Stimulated activated CD8-positive, alpha-beta memory T cell treated with anti-CD3 and anti-CD28 coated beads, Interleukin-4, amount 100 ng/mL, for 1 hour (primary cell): ENCODE measurements at regions not wholly inside any gene's neighbourhood (a gene's known extent, or its start where the extent isn't known, plus 50 kb on each side); places are given as distances from the start of the nearest gene placed in this dataset.
"Not testable (repeated sequence)": the region's sequence is repeated elsewhere in the genome, so short reads cannot be mapped to it uniquely, and the experiment has no call there.

Experiments
- DNase-seq, 2 donors: peaks; one replicate each; pipeline ENCODE4 v3.0.0-alpha.2; 2020; ENCODE audit warnings: low read depth in 2 of 2, low spot score in 1 of 2

- DNase-seq, result no peak
These were observed 678.3 kb downstream of the TOX3 start for GRCh38 chr16:51868631-51869030.

- no peak for DNase-seq
These were observed 679.4 kb downstream of the TOX3 start for GRCh38 chr16:51867386-51868065.

GRCh38 chr16:51864575-51864974, 682.4 kb downstream of the TOX3 start:
- DNase-seq, result no peak

GRCh38 chr16:51854401-51854951, 692.5 kb downstream of the TOX3 start:
- no peak for DNase-seq

- DNase-seq, result no peak
These were observed 693.4 kb downstream of the TOX3 start for GRCh38 chr16:51853586-51853985.

- no peak for DNase-seq
These were observed 694.1 kb downstream of the TOX3 start for GRCh38 chr16:51852892-51853291.

GRCh38 chr16:51851111-51851510, 695.8 kb downstream of the TOX3 start:
- no peak for DNase-seq

GRCh38 chr16:51849715-51850114, 697.2 kb downstream of the TOX3 start:
- DNase-seq, result no peak

- no peak for DNase-seq
These were observed 694.7 kb upstream of the SALL1 start for GRCh38 chr16:51845586-51846305.

- no peak for DNase-seq
These were observed 688.8 kb upstream of the SALL1 start for GRCh38 chr16:51839727-51840462.

GRCh38 chr16:51834794-51835193, 683.7 kb upstream of the SALL1 start:
- DNase-seq, result no peak

- DNase-seq, result no peak
These were observed 683.1 kb upstream of the SALL1 start for GRCh38 chr16:51834133-51834532.

GRCh38 chr16:51831595-51832367, 680.7 kb upstream of the SALL1 start:
- DNase-seq, result no peak

- DNase-seq, result not testable (repeated sequence)
These were observed 680.0 kb upstream of the SALL1 start for GRCh38 chr16:51831034-51831433.

GRCh38 chr16:51825779-51826178, 674.7 kb upstream of the SALL1 start:
- DNase-seq, result no peak

GRCh38 chr16:51822471-51822870, 671.4 kb upstream of the SALL1 start:
- DNase-seq, result no peak

- no peak for DNase-seq
These were observed 670.5 kb upstream of the SALL1 start for GRCh38 chr16:51821527-51821926.

GRCh38 chr16:51820176-51820575, 669.1 kb upstream of the SALL1 start:
- no peak for DNase-seq

- DNase-seq, result no peak
These were observed 667.4 kb upstream of the SALL1 start for GRCh38 chr16:51818342-51818944.

GRCh38 chr16:51816929-51817328, 665.9 kb upstream of the SALL1 start:
- DNase-seq, result no peak

GRCh38 chr16:51815523-51815922, 664.5 kb upstream of the SALL1 start:
- no peak for DNase-seq
